Kidney capillary endothelial cell (primary cell): ENCODE measurements at regions not wholly inside any gene's neighbourhood (a gene's known extent, or its start where the extent isn't known, plus 50 kb on each side); places are given as distances from the start of the nearest gene placed in this dataset.

Source experiments
- DNase-seq: peaks from one replicate; pipeline ENCODE4 v3.0.0-alpha.2; 2018; ENCODE audit warnings: low spot score

DNA sequence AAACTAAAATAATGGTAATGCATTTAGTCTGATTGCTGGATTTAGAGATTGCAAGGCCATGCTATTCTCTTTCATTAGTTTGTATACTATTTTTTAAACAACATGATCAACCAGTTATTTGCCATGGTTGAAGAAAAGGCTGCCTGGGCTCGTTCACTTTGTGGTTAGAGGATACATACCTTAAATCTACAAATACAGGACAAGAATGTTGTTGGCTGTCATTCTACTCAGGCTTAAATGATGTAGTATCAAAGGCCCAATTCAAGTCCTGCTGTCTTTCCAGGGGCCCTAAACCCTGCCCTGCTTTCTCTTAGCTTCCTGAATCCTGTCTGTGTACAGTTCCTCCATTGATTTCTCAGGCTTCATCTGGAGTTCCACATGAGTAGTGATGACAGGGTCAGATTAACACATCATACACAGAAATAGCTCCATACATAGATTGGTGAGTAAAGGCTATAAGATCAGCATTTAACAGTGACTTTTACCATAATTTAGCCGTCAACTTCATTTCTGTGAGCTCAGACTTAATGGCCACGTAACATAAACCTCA, 114.9 kb upstream of the GPRIN3 start:
- DNase-seq: no peak

- no peak for DNase-seq
Measured at GRCh38 chr4:89420507-89420906, 112.9 kb upstream of the GPRIN3 start.

DNA sequence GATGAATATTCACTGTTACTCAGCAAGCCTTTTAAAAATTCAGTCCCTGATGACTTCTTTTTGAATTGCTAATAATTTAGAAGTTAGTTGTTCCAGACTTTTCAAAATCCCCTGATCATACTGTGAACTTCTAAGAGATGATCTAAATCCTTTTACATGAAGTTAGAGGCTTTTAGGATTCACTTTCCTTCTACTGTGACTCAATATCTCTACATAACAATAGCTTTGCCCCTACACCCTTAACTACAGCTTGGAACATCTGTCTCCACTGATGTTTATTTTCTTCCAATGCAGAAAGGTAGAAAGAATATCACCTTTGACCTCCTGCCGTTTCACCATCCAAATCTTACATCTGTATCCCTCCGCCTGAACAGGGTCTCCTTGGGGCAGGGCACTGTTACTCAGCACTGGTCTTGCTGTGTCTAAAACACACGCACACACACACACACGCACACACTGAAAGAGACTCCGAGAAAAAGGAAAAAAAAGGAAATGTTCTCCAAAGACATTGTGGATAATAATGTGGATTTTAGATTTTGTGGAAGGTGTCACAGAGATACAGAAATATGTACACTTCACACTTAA, 111.6 kb upstream of the GPRIN3 start:
- no peak for DNase-seq

DNA sequence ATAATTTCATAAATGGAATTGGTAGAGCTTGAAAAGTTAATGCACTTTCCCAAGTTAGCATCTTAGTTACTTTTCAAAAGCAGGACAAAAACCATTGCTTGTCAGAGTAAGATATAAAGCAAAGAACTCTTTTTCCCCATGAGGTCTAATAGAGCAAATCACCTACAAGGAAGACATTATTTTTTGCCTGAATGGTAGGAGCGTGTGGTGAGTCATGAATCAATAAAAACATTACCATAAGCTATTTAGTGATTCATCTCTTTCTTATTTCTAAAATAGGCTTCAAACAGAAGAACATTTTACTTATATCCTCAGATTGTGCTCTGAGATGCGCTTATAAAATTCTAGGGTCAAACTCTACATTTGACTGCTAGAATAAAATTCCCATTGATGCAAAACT, 109.4 kb upstream of the GPRIN3 start:
- DNase-seq: no peak

GRCh38 chr4:89413518-89413917, 105.9 kb upstream of the GPRIN3 start:
- no peak for DNase-seq

GRCh38 chr4:89411539-89412309, 104.1 kb upstream of the GPRIN3 start:
- DNase-seq: no peak

DNA sequence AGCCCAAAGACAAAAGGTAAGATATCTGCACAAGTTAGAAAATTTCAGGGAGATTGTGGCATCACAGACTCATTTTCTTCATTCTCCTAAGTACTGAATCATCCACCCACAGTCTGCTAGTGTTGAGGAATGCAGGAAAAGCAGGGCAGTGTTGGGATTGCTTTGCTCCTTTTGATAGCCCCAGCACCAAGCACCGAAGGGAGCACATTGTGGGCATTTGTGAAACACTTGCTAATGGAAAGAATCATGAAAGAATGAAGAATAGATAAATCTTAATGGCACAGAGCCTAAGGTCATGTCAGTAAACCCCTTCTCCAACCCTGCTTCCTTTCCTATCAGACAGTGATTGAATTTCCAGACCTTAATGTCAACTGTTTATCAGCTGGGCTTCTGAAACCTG, 103.1 kb upstream of the GPRIN3 start:
- peak; percentile 10 for DNase-seq

DNA sequence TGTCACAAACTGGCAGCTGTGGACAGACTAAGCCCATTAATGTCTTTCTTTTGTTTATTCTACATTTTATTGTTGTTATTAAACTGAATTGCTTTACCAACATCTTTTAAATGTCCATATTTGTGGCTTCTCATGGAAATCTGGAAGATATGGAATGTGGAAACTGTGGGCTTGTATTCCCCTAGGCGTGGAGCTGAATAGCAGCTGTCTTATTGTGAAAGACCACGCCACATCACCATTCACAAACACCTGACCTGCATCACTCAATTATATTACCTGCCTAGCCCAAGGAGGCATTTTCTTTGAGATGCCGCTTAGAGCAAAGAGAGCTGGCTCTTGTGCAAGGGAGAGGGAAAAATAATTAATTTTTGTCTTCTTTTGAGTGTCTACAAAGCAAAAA, 96.9 kb upstream of the GPRIN3 start:
- DNase-seq: no peak

DNA sequence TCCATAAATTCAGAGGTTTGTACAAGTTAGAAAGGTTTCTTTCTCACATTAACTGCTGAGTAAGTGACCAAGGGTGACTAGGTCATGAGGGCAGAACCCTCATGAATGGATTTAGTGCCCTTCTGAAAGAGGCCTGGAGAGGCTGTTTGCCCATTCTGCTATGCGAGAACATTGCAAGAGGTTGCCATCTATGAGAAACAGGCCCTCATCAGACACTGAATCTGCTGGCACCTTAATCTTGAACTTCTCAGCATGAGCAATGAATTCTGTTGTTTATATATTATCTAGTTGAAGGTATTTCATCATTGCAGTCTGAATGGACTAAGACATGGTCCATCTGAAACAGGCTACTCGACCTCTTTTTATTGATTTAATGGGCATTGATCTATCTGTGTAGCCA, 96.2 kb upstream of the GPRIN3 start:
- no peak for DNase-seq

DNA sequence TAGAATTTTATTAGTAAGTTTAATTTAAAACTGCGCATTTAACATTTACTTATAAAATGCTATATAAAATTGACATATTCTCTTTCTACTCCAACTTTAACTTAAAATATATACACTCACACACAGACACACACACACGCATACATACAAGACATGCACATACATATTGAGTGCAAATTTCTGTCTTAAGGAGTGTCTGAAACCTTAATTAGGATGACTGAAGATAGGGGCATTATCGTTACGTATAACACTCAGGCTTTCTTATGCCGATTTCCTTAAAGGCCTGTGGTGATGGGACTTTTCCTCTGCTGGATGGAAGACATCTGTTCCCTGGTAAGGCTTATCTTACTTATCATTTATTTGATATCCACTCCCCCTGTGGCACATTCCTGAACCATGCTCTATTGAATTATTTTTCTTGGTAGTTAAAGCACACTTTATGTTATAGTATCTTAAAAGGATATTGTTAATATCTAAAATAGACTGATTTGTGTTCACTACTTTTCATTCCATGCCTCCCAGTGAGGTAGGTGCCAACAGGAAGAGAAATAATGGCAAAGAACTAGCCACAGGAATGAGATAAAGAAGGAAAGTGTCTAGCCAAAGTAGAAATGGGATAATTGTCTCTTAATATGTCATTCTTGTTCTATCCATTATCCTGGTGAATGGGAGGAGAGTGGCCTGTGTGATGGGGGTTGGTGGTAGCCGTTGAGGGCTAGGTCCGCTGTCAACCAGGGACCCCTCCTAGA, 92.9 kb upstream of the GPRIN3 start:
- DNase-seq: no peak

DNA sequence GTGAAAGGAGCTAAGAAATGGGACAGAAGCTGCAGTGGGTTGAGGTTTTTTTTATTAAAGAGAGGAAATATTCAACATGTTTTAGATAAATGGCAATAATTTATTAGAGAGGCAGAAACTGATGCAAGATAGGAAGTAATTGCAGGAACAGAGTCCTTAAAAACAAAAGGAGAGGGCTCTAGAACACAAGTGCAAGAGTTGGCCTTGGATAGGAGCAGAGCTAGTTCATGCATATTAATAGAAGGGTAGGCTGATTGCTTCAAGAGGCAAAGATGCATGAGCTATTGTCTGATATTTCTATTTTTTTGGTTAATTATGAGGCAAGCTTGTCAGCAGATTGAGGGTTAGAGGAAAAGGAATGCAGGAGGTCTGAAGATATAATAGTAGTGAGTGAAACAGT, 91.0 kb upstream of the GPRIN3 start:
- DNase-seq: no peak

DNA sequence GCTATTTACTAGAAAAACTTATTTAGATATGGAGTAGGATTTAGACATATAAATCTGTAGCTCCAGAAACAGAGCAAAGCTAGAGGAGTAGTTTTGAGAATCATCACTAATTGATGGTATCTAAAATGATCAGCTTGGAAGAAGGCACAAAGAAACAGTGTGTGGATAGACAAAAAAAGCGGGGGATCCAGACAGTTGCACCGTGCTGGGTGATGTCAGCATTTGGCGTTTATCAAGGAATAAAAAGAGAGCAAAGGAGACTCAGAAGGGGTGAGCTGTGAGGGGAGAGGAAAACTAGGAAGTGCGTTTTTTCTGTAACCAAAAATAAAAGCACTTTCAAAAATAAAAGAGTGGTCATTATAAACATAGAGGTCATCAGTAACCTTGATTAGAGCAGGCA, 90.5 kb upstream of the GPRIN3 start:
- no peak for DNase-seq

GRCh38 chr4:89397441-89397840, 89.8 kb upstream of the GPRIN3 start:
- no peak for DNase-seq

DNA sequence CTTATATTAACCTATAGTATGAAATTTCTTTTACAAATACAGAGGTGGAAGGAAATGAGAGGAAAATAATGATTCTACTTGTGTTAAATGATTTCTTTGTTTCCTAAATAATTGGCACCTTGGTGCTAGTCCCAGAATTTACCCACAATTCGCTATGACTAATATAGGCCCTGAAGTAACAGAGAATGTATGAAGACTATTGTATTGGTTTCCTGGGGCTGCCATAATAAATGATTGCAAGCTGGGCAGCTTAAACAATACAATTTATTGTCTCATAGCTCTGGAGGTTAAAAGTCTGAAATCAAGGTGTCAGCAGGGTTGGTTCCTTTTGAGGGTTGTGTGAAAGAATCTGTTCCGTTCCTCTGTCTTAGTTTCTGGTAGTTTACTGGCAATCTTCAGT, 74.8 kb upstream of the GPRIN3 start:
- peak; percentile 58 for DNase-seq

DNA sequence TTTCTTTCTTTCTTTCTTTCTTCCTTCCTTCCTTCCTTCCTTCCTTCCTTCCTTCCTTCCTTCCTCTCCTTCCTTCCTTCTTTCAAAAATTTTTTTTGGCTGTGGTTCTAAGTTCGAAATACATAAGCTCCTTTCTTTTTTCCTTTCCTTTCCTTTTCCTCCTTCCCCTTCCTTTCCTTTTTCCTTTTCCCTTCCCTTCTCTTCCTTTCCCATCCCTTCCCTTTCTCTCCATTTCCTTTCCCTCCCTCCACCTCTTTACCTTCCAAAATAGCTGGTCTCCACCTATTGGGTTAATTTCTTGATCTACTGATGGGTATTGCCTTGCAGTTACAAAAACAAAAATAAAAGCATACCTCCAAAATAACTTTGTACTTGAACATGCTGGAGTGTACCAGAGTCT, 73.4 kb upstream of the GPRIN3 start:
- no peak for DNase-seq

GRCh38 chr4:89379511-89380044, 72.0 kb upstream of the GPRIN3 start:
- DNase-seq: peak; percentile 74

- DNase-seq: no peak
Measured at GRCh38 chr4:89373394-89373793, 65.8 kb upstream of the GPRIN3 start.

GRCh38 chr4:89371614-89372013, 64.0 kb upstream of the GPRIN3 start:
- DNase-seq: no peak

DNA sequence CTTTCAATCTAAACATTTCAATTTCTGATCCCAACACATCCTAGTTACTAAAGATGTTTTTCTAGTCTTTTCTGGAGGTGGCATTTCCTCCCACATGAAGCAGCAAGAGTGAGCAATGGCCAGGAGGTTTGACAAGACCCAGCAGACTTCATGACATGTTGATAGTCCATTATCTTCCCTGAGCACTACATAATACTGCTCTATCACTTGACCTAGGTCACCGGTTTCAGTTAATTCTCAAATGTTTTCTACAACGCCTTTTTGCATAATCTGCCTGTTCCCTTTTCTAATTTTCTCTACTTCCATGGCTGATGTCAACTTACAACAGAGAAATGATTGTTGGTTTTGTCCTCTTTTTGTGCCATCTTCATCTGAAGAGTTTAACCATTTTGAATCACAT, 62.0 kb upstream of the GPRIN3 start:
- no peak for DNase-seq

- DNase-seq: no peak
Measured at GRCh38 chr4:89368861-89369260, 61.3 kb upstream of the GPRIN3 start.

GRCh38 chr4:89365776-89366175, 58.2 kb upstream of the GPRIN3 start:
- DNase-seq: no peak

DNA sequence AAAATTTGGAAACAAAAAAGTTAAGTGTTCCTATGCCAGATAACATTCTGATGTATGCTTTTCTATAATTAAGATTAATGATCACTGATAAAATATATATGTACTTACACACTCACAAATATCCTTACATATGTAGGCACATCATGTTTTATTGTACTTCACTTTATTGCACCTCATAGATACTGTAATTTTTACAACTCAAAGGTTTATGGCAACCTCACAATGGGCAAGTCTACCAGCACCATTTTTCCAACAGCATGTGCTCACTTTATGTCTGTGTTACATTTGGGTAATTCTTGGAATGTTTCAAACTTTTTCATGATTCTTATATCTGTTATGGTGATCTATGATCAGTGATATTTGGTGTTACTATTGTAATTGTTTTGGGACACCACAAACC, 57.8 kb upstream of the GPRIN3 start:
- no peak for DNase-seq

- DNase-seq: no peak
Measured at GRCh38 chr4:89364541-89364940, 56.9 kb upstream of the GPRIN3 start.
